HG03460 (cell line): ENCODE measurements at regions not wholly inside any gene's neighbourhood (a gene's known extent, or its start where the extent isn't known, plus 50 kb on each side); places are given as distances from the start of the nearest gene placed in this dataset.
"Not testable (repeated sequence)": the region's sequence is repeated elsewhere in the genome, so short reads cannot be mapped to it uniquely, and the experiment has no call there.

Experiments
- ATAC-seq: cut with Tn5 transposase; IDR thresholded peaks from one replicate; pipeline ENCODE4 v1.9.1; 2021; ENCODE audit not compliant: unreplicated experiment

DNA sequence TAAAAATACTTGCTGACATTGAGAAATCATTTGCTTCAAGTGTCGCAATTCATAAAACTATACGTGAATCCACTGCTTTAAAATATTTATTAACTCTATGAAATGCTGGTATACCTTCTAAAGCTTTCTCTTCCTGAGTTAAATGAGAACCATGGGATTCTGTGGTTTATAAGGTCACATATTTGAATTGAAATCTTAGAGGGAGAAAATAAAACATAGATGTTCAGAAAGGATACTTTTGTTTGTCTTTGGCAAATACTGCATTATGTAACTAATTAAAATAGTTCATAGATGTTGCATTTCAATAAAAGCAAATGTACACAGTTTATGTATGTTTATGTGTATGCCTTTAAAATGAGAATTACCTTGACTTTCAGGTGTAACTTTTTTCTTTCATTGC is 250.1 kb downstream of the FAM170A start:
- no peak for ATAC-seq

DNA sequence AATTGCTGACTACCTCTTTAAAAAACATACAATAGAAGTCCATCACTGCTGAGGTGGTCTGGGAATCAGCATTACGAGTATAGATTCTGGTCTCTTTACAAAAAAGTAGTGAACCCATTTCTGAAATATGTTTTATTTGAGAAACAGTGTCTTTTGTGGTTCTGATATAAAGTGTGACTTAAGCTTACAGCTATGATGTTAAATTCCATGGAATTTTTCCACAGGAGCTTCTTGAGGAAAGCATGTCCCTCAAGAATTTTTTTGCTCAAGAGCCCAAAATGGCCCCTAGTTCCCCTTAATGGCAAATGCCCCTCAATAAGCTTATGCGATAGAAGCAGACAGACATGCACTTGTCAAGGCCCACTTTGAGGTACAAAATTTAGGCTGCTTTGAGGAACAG is 265.7 kb downstream of the FAM170A start:
- no peak for ATAC-seq

DNA sequence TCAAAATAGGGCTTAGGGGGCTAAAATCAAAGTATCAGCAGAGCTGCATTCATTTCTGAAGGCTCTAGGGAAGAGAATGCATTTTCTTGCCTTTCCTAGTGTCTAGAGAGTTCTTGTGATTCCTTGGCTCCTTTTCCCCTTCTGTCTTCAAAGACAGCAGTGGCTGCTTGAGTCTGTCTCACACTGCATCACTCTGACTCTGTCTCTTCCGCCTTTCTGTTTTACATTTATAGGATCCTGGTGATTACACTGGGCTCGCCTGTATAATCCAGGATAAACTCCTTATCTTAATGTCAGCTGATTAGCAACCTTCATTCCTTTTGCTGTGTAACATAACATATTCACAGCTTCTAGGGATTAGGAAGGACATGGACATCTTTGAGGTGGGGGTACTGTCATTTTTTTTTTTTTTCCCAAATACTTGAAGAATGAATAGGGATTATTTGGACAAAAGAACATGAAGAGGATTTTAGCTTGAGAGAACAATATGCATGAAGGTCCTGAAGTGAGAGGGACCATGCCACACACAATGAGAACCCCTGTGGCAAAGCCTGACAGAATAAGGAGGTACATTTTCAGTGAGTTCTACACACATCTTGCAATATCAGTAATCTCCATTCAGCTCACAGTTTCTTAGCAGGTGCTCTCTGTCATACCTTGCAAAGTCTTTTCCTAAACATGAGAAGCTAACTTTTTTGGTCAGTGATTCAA is 267.6 kb downstream of the FAM170A start:
- ATAC-seq: no peak

DNA sequence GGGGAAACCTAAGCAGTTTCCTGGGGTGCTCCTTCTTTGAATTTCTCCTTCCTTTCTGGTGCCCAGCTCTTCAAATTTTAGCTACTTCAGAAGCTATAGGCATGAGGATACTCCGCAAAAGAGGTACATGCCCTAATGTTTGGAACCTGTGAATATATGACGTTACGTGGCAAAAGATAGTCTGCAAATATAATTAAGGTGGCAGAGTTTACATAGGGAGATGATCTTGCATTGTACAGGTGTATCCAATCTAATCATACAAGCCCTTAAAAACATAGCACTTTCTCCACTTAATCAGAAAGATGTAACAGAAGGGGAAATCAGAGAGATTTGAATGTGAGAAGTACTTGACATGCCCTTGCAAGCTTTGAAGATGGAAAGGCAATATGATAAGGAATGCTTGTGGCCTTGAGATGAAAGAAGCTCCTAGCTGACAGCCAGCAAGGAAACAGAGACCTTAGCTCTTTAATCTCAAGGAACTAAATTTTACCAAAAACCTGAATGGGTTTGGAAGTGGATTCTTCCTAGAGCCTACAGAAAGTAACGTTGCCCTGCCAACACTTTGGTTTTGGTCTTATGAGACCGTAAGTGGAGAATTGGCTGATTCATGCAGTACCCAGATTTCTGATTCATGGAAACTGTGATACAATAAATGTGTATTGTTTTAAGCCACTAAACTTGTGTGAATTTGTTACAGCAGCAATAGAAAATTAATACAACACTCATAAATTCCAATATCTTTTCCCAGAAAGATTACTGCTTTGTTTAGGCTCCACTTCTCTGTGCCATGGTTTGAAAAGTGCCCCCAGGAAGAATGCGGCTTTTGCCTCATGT is 268.4 kb downstream of the FAM170A start:
- no peak for ATAC-seq

DNA sequence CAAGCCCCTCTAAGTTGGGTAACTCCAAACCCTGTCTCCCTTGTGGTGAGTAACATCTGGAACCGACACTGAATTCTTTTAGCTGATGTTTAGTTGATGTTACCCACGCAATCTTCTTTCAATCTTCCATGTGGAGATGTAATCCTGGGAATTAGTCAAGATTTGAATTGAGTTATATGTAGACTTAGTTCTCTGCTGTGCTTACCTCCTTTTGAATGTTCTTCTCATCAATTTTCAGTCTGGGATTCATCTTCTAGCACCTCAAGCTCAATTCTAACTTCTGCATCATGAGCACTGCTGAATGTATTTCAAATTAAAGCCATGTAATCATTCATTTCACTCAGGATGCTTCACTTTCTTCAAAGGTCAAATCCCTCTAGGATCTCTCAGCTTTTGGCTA is 270.6 kb downstream of the FAM170A start:
- ATAC-seq: no peak

DNA sequence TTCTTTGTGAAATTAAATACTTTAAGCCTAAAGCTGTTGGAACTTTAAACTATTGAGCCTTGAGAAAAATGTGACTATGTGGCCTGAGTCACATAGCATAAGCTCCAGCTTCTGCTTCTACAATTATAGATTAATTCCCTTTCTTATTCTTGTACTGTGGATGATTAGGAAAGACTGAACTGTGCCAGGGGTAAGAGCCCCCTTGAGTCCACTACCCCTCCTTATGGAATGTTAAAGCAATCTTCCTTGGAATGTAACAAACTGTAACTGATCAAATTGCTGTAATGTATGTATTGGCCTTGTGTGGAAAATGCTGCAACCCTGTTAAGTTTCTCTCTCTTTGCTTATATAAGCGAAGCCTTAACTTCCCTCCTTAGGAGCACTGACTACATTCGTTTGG is 273.2 kb downstream of the FAM170A start:
- no peak for ATAC-seq

DNA sequence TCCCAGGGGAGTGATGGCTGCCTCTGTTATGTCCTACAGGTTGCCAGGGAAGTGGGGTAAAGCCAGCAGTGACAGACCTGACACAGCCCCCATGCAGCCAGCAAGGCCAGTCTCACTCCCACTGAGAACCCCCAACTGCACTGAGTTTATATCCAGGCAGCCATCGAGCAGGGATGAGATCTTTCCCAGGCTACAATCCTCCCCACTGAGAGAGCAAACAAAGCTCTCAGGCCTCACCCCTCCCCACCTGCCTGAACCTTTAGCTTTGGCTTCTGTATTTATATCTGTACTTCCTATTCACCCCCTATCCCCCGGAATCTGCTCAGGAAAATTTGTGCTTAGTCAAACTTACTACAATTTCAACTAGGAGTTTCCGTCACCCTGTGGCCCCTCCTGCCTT is 284.1 kb downstream of the FAM170A start:
- no peak for ATAC-seq

DNA sequence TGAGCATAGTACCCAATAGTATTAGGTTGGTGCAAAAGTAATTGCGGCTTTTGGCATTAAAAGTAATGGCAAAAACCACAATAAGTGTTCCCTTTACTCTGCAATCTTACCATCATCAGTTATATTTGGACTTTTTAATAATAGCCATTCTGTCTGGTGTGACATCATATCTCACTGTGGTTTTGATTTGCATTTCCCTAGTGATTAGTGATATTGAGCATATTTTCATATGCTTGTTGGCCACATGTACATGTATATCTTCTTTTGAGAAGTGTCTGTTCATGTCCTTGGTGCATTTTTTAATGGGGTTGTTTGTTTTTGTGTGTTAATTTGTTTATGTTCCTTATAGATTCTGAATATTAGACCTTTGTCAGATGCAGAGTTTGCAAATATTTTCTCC is 289.9 kb downstream of the FAM170A start:
- no peak for ATAC-seq

DNA sequence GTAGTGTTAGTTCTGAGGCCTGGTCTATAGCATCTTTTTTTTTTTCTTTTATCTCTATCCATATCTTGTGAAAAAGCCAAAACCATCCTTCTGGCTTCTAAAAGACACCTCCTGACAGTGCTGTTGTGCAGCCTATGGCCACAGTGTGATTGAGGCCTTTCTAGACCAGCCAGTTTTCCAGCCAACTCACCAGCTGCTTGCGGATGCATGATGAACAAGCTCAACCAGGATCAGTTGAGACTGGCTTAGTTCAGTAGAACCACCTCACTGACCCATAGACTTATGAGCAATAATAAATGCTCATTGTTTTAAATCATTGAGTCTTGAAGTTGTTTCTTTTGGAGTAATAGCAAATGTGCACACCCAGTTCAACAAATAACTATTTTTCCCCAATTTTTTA is 296.9 kb downstream of the FAM170A start:
- no peak for ATAC-seq

DNA sequence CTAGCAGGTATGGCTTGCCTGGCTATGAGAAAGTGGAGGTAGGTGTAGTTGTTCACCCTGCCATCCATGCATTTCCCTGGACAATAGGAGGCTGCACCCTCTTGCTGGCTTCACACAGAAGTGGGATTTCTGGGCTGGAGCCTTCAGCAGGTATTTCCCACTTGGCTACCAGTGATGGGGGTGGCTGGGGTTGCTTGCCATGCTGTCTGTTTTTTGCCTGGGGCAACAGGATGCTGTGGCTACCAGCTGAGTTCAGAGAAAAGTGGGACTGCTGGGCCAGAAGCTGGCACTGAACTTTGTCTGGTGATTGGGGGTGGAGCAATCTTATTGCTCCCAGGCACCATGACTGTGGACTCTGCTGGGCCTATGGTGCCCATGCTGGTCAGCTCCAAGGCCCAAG is 299.6 kb downstream of the FAM170A start:
- ATAC-seq: no peak

DNA sequence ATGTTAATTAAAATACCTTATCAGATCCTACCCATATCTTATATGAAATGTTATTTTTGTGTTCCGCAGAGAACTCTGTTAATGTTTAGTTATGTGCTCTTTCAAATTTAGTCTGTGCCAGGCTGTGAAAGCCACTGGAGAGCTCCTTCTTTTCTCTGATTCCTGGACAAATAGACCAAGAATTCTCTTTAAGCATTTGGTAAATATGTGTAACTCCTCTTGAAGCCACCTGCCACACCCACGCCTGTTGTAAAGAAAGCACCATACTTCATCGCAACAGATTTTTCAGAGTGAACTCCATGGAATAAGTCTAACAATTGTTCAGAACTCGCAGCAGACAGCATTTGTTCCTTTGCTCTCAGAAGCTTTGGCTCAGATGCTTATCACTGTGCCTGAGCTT is 301.1 kb downstream of the FAM170A start:
- no peak for ATAC-seq

DNA sequence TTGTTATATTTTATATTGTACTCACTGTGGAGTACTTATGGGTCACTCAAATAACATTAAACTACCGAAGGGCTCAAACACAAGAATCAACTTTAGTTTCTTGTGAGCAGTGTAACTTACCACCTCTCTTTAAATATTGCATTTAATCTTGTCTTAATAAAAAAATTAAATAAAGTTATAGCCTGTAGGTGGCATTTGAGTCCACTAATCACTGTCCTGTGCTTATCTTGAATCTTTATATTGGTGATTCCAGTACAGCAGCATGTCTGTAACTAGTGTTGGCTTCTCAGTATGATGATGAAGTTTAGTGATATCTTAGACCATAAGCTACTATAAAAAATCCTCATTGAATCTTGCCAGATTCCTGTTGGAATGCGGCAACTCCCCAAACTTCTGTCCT is 313.8 kb downstream of the FAM170A start:
- ATAC-seq: no peak

DNA sequence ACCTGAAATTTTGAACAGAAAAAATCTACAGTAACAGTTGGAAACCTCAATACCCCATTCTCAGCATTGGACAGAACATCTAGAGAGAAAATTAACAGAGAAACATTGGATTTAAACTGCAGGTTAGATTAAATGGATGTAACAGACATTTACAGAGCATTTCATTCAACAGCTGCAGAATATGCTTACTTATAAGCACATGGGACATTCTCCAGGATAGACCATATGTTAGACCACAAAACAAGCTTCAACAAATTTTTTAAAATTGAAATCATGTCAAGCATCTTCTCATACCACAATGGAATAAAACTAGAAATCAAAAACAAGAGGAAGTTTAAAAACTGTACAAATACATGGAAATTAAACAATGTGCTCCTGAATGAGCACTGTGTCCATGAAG is 316.3 kb downstream of the FAM170A start:
- no peak for ATAC-seq

DNA sequence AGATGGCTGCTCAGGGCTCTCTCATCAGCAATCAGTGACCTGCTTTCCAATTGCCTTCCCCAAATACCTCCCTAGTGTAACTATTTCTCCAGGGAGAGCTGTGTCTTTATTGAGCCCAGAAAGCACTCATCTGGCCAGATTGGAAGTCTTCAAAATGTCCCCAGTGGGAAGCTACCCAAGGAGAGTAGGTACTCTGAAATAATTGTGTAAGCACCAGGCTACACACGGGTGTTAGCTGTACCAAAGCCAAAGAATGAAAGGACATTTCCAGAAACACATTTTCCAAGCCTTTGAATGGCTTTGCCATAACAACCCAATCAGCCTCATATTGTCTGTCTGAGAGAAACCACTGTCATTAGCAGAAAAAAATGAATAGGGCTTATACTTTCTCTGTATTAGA is 318.8 kb downstream of the FAM170A start:
- ATAC-seq: no peak

DNA sequence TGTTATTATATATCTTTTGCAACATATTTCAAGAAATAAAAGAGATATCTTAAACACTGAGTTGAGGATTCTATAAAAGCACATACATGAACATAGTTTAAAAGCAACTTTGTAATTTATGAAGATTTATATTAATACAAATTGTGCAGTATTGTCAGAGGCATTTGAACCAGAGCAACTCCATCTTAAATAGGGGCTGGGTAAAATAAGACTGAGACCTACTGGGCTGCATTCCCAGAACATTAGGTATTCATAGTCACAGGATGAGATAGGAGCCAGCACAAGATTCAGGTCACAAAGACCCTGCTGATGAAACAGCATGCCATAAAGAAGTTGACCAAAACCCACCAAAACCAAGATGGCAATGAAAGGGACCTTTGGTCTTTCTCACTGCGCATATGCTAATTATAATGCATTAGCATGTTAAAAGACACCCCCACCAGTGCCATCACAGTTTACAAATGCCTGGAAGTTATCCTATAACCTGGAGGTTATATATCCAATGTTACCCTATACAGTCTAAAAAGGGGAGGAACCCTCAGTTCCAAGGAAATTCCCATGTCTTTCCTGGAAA is 320.2 kb downstream of the FAM170A start:
- ATAC-seq: no peak

DNA sequence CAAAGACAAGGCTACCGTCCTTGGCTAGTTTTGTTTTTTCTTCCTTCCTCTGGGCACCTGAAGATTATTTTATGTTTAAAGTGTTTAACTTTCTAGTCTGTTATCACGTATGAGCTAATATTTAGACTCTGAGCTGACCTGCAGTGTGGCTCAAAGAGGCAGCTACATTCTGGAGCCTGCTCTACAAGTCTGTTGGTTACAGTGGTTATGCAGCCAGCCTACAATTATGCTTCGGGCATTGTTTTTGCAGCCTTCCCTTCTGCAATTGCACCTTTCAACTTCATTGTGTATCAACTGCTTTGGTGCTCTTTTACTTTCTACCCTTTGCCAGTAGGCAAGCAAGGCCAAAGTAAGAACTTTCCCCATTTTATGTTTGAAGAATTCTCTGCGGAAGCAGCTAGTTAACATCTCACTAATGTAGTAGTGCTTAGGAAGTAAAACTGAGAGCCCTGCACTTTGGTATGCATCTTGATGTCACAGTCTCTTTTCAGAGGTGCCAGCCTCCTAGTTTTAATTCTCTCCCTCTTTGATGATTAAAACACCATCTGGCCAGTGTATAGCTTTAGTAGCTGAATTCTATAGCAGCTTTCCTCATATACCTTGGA is 322.1 kb downstream of the FAM170A start:
- no peak for ATAC-seq

DNA sequence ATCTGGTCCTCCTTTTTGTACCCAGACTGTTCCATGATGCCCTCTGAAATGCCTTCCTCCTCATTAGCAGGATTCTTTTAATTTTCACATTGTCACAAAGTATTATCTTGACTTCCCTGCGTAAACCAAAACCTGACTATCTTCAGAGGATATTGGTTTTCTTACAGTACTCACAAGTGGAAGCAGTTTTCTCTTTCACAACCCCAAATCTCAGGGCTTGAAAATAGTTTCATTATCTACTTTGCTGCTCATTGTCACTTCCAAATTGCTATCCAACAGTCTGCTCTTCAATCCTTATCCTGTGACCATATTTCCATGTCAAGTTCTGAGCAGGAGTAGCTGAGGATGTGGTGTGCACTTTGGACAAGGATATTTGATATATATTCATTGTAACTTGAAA is 324.1 kb downstream of the FAM170A start:
- no peak for ATAC-seq

DNA sequence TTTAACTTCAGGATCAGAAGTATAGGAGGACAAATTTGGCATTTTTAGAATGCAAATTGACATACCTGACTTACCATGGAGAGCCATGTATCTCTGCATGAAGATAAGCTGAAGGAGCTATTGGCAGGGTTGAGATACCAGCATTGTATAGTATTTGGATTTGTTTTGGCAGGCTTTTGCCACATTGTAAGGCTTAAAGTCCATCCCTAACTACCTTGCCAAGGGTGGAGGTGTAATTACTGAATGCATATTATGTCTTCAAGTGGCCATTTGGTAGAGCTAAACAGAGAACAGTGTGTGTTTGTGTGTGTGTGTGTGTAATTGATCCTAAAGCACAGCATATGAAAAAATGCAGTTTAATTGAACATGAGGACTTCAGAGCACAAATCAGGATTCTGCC is 324.7 kb downstream of the FAM170A start:
- ATAC-seq: no peak

DNA sequence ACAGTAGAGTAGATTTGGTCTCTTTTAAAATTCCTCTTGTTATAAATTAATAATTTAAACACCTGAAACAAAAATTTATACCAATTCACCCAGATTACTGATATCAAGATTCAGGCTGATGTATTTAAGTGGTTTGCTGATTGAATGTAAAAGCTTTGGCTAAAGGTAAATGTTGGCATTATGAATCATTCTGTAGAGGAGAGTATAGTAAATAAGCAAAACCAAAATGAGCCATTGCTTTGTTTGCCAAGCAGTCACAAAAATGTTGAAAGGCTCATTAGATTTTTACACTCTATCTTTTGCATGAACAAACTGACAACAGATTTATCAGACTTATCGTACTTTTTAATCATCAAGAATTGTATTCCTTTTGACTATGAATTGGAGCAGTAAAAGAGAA is 332.6 kb downstream of the FAM170A start:
- no peak for ATAC-seq

DNA sequence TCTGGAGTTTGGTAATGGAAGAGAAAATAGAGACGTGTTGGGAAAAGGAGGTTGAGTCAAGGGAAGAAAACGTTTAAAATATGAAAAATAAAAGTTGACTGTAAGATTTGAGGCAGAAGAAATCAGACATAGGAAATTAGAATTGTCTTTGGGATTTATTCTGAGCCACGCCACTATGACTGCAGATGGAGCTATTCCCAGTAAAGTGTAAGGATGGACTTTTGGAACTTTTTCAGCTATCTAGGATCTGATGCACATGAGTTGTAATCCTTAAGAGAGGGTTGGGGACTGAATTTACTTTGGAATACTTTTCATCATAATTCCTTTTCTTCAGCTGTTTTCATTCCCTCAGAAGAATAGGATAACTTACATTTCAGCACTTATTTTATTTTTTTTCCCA is 336.7 kb downstream of the FAM170A start:
- no peak for ATAC-seq

DNA sequence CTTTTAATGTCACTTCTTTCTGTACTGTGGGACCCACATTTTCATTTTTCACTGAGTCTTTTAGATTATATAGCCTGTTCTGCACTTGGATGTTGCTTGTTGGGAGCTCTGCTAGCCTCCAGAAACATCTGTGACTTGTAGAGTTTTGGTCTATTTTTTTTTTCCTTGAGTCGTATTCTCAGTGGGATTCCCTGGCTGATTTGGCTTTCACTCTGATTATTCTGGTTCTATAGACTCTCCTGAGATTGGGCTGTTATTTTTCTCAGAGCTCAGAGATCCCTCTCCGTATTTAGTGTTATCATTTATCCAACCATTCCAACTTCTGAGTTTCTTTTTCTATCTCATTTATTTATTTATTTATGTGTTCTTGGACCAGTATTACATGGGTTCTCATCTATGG is 339.3 kb downstream of the FAM170A start:
- ATAC-seq: no peak

DNA sequence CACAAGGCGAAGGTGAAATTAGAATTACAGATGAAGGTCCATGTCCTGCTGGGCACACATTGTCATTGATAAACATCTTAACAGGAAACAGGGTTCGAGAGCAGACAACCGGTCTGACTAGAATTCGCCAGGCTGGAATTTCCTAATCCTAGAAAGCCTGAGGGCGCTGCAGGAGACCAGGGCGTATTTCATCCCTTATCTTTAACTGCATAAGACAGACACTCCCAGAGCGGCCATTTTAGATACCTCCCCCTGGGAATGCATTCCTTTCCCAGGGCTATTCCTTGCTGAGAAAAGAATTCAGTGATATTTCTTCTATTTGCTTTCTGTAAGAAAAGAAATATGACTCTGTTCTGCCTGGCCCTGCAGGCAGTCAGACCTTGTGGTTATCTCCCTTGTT is 357.7 kb downstream of the FAM170A start:
- ATAC-seq: not testable (repeated sequence)
